Stimulated activated CD8-positive, alpha-beta memory T cell treated with anti-CD3 and anti-CD28 coated beads, Interleukin-12 subunit alpha, Interleukin-12 subunit beta, amount 100 ng/mL, for 4 hours (primary cell): ENCODE measurements at regions not wholly inside any gene's neighbourhood (a gene's known extent, or its start where the extent isn't known, plus 50 kb on each side); places are given as distances from the start of the nearest gene placed in this dataset.
"Not testable (repeated sequence)": the region's sequence is repeated elsewhere in the genome, so short reads cannot be mapped to it uniquely, and the experiment has no call there.

Source experiments
- DNase-seq: peaks from one replicate; pipeline ENCODE4 v3.0.0-alpha.2; 2020; ENCODE audit warnings: low read depth

DNA sequence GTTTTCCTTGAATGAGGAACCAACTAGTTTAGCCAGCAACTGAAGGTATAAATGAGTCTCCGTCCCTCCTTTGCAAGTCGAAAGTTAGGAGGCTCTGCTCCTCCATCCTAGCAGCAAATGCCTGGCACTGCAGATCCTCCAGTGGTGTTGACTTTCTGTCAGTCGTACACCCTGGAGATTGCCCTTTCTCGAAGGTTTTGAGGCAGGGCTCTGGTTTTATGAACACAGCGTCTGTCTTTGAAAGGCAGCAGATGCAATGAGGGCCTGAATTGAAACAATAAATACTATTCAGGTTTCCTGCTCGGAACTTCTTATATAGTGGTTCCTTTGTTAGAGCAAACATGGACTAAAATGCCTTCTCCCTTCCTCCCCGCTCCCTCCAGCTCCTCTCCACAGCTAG, 284.0 kb downstream of the TMEM38B start:
- DNase-seq: no peak

DNA sequence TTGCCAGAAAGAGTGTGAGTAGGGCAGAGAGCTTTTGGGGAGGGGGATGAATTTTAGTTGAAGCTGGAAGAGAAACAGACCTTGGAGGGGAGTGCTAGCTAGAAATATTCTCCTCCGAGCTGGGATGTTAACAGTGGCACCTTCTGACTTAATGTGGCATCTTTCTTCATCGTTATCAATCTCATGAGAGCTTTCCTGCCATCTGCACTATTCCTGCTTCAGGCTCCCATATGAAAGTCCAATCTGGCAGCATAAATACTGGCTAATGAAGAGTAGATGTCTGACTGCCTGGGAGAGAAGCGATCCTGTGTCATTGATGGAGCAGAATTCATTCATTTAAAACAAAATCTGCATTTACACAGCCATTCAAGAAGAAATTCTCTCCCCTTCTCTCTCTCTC, 284.5 kb downstream of the TMEM38B start:
- DNase-seq: no peak

DNA sequence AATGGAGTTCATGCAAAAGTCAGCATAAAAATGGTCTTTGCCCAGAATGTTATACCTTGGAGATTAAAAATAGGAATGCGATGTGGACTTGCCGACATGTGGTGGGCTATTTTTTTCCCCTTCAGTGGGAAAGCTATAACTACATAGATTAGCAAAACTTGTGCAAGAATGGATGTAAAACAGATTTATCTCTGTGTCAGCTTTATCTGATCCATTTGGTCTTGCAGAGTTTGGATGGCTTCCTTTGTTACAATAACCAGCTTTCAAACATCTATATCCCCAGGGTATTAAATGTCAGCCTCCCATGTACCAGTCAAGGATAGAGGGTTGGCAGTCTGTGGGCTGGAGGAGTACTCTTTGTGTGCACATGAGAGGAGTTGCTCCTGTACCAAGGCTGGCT, 284.9 kb downstream of the TMEM38B start:
- DNase-seq: no peak

DNA sequence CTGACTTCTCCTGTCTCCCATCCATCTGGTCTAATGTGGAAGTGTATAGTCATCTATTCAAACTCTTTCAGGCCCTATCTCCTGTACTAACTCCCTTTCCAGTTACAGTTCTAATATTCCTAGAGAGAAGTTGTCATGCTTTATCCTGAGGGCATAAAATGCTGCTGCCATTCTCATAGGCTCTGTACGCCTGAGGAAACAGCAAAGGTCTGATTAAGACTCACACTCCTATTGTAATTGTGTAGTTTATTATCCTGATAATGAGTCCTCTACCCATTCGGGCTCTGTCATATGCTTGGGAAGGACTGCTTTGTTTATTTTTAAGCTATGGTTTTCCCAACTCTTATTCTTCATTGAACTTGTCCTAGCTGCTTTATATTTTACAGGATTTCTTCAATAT, 290.4 kb downstream of the TMEM38B start:
- DNase-seq: no peak

DNA sequence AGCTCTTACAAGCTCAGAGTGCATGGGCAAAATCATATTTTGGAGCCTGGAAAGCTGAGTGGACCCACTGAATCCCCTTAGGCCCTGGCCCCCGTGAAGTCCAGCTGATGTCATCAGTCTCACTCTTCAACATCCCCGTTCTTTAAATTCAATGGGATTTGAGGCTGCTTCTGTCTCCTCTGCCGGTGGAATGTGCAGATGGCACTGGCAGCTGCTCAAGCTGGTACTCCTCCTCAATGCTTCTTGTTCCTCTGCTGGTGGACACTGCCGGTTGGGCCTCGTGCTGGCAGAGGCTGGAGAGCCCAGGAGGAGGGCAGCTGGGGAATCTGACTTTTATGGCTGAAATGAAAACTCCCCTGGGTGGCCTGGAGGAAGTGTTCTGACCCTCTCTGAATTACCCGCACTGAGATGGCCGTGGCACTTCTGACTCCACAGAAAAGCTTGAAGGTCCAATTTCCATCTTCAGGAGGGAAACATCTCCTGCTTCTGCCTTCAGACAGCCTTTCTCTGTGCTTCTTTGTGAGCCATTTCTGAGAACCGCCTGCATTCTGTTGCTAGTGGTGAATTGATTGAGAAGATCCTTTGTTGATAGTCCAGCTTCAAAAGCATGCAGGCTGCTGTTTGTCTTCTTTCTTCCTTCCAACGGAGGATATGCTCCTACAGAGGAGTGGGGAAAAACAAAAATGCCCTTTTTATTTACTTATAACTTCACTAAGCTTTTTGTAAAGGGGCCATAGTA, 298.9 kb downstream of the TMEM38B start:
- DNase-seq: no peak

DNA sequence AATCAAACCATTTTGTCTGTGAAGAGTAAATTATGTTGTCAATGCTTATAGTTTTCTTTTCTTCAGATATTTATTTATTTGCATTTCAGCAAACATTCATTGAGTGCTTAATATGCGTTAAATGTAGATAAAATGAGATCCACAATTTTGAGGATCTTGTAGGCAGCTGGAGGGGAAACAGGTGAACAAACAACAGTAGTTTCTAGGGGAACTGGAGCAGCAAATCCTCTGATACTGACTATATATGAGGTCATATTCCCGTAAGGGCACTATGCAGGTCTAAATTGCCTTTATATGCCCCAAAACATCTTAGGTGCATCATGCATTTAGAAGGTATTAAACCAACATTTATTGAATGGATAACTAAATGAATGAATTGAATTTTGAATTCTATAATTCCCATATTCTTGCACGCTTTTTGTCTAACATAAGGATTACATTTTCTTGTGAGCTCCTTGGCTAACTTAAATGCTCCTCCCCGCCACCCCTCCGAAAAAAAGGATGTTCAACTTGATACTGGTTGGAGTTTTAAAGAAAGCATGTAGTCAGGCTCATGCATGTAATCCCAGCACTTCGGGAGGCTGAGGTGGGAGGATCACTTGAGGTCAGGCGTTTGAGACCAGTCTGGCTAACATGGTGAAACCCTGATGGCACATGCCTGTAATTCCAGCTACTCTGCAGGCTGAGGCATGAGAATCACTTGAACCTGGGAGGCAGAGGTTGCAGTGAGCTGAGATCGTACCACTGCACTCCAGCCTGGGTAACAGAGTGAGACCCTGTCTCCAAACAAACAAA, 299.8 kb downstream of the TMEM38B start:
- DNase-seq: no peak

DNA sequence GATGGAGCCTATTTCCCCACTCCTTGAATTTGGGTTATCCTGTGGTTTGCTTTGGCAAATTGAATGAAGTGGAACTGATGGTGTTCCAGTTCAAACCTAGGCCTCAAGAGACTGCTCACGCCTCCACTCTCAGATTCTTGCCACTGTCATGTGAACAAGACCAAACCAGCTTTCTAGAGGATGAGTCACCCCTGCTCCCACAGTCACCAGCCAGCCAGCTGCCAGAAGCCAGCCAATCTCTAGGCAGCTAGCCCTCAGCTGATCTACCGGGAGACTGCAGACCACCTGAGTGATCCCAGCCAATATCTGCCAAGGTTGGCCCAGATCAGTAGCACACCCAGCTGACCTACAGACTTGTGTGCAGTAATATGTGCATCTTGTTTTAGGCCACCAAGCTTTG, 300.6 kb downstream of the TMEM38B start:
- DNase-seq: no peak

DNA sequence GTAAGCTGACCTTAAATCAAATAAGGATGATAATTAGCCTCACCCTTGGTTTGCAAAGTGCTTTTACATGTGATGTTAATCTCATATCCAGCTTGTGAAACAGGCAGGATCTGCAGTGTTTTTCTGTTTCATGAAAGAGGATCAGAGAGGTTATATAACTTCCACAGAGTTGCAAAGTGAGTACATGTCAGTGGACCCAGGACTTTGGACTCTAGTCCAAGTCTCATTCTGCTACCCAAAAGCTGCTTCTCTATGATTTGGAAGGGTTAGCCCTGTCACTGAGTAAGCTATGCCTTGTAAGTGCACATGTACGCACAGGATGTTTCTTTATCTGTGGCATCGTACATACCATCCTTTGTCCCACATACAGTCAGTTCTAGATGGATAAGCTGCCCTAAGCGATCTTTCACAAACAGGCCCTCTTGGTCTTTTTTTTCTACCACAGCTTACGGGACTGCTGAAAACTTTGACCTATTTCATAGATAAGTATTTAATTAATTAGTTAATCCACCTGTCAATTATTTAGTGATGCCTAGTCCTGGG, 322.9 kb downstream of the TMEM38B start:
- no peak for DNase-seq

DNA sequence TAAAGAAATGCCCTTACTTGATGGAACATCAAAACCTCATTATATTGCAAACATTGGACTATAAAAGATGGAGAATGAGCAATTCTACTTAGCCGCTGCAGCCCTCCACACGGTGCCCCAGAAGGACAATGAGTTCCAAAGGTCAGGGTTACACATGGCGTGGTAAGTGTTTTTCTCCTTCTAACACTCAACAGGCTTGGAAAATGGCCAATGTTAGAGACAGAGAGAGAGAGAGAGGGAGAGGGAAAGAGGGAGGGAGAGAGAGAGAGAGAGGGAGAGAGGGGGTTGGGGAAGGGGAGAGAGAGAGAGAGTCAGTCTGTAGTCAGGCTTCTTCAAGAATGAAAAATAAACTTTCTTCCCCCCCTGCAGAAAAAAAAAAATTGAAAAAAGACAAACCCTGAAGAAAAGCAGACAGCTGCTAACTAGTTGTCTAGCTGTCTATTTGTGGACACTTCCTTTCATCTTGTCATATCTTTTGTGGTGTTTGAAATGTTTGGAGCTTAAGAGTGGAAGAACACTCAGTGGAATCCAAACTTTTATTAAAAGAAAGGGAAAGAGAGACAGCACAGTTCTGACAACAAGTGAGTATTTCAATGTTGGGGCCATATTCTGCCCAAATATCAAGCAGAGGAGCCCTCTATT, 324.8 kb downstream of the TMEM38B start:
- DNase-seq: no peak

DNA sequence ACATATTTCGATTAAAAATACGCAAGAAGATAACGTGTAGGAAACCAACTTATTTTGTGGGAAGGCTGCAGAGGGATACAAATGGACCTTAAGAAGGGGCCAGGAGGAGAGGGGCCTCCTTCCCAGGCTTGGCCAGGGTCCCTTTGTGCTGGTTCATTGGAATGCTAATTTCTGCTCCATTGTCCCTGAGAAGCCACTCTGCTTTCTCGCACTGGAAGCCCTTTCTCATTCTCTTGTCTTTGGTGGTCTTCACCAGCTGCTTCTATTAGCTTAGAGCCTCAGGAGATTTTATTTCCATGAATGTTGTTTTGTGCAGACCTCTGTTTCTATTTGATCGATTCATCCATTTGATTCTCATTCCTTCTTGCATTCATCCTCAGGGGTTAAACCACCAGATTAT, 325.4 kb downstream of the TMEM38B start:
- no peak for DNase-seq

DNA sequence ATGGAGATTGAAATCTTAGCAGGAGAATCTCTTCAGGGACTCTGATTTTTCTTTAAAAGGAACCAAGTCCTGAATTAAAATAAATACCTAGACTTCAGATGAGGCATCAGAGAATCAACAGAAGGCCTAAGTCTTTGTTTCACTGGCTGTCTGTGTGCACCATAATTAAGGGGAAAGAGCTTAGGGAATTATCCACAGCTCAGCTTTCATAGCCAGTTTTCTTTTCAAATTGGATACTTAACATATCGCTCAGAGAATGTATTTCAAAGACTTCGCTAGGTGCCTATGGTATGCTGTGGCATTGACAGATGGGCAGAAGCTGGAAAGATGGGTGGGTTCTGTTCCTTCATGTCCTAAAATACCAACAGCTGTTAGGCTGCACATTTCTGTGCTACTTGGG, 325.8 kb downstream of the TMEM38B start:
- DNase-seq: no peak

DNA sequence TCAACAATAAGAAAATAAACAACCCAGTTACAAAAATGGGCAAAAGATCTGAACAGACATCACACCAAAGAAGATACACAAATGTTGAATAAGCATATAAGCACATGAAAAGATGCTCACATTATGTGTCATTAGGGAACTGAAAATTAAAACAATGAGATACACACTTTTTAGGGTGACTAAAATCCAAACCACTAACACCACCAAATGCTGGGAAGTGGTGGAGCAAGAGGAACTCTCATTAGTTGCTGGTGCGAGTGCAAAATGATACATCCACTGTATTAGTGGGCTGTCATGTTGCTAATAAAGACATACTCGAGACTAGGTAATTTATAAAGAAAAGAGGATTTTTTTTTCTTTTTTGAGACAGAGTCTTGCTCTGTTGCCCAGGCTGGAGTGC, 329.1 kb downstream of the TMEM38B start:
- no peak for DNase-seq

DNA sequence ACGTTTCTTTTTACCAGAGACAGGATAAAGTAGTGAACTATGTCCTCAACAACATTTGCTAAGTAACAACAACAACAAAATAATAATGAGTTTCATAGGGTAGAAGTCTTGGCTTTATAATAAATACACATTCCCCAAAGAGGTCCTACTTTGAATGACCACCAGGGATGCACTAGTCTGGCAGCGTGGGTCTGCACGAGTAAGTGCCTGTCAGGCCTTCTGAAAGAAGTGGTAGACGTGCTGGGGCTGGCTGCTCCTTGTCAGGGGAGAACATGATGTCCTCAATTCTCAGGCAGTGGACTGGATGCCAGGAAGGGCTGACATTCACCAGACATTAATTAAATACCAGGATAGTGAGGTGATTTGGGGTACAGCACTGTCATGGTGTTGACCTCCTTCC, 331.1 kb downstream of the TMEM38B start:
- DNase-seq: no peak

DNA sequence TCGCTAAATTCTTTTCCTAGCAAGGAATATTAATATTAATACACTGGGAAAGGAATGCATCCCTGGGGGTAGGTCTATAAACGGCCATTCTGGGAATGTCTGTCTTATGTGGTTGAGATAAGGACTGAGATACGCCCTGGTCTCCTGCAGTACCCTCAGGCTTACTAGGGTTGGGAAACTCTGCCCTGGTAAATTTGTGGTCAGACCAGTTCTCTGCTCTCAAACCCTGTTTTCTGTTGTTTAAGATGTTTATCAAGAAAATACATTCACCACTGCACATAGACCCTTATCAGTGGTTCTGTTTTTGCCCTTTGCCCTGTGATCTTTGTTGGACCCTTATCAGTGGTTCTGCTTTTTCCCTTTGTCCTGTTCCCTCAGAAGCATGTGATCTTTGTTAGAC, 335.8 kb downstream of the TMEM38B start:
- not testable (repeated sequence) for DNase-seq

DNA sequence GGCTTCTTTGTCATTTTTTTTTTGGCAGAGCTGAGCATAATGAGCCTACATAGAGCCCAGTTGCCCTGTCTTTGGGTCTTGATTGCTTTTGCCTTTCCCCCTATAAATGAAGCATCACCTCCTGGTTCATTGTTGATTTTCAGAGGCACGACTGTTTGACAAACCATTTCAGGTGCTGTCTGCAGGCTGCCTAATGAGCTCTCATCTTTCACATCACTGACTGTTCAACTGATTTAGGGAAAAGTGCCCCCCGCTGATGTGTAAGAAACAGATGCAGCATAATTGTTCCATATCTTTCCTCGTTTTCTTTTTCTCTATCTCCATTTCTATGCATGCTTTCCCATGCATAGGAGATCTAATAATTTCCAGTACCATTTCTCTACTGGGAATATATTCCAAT, 338.6 kb downstream of the TMEM38B start:
- DNase-seq: no peak

DNA sequence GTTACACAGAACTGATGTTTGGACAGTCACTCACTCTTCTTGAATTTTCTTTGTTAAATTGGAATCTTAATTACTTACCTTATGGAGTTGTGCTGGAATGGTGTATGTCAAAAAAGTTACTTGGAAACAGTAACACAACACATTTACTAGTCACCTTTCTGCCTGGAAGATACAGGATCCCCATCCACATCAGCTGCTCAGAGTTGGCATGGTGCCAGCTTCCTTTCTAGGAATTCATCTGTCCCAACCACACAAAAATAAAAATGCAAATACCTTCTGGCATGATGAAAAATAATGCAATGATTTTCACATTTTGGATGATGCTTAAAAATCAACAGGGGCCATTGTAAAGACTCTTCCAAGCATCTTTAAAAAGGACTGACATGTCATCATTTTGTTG, 341.5 kb downstream of the TMEM38B start:
- no peak for DNase-seq

DNA sequence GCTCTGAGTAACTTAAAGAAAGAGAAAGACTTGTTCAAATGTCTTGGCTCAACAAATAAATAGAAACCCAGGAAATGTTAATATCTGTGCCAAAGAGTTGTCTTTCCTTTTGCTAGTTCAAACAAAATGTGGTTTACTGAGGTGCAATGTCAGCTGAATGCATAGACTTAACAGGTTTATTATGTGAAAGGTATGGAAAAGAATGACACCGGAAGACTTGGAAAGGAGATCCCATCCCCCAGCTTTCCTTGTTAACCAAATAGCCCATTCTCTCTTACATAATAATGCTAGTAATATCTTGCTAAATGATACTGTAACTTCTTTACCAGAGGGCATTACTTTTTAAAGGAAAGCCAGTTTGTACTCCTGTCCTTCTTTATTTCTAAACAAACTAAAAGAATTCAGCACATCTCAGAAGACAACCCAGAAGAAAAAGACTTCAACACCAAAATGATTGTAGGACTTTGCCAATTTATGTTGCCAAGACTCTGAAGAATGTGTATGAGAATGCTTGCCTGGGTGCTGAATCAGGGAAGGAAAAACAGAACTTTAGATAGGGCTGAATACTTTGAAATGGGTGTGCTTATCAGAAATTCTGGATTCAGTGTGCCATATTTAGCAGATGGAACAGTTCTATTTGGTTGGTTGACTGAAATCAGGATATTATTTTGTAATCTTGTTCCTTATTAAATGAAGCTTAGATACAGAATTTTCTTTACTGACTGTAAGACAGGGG, 344.1 kb downstream of the TMEM38B start:
- DNase-seq: no peak

DNA sequence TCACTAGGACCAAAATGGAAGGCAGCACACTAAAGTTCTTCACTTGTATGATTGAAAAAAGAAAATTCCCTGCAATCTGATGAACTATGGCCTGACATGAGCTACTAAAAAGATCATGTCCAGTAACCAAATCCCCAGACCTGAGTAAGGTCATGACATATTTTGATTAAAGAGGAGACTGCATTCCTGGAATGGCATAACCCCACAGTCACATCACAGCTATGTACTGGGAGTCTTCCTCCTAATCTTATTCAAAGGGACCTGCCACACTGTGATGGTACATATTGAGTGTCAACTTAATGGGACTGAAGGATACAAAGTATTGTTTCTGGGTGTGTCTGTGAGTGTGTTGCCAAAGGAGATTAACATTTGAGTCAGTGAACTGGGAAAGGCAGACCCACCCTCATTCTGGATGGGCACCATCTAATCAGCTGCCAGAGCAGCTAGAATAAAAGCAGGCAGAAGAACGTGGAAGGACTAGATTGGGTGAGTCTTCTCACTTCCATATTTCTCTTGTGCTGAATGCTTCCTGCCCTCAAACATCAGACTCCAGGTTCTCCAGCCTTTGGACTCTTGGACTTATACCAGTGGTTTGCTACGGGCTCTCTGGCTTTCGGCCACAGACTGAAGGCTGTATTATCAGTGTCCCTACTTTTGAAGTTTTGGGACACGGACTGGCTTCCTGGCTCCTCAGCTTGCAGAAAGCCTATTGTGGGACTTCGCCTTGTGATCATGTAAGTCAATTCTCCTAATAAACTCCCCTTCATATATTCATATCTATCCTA, 345.0 kb downstream of the TMEM38B start:
- no peak for DNase-seq

DNA sequence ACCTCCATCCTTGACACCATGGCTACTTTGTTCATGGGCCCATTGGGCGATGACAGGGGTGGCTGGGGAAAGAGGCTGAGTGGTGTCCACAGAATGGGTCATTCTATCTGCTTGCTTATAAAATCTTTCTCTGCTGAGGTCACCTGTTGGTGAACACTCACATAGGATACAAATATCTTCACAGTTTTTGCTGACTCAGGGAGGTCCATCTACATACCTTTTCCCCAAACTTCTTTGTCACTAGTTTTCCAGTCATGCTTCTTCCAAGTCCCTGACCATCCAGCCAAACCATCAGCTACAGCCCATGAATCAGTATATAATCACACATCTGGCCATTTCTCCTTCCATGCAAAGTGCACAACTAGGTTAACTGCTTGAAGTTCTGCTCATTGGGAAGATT, 347.6 kb downstream of the TMEM38B start:
- DNase-seq: not testable (repeated sequence)

DNA sequence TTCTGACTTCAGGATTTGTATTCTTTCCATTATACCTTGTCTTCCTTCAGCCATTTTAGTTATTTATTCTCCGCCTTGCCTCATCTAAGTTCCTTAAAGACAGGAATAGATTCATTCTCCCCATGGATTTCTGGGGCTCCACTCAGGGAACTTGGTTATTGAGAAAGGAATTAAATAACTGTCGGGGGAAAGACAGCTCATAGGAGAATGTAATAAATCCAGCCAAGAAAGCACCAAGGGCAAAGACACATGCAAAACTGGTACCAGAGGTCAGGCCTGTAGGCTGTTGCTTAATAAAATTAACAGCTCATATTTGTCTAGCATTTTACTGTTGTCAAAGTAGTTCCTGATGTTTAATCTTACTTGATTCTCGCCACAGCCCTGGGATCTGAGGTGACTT, 357.2 kb downstream of the TMEM38B start:
- DNase-seq: no peak

DNA sequence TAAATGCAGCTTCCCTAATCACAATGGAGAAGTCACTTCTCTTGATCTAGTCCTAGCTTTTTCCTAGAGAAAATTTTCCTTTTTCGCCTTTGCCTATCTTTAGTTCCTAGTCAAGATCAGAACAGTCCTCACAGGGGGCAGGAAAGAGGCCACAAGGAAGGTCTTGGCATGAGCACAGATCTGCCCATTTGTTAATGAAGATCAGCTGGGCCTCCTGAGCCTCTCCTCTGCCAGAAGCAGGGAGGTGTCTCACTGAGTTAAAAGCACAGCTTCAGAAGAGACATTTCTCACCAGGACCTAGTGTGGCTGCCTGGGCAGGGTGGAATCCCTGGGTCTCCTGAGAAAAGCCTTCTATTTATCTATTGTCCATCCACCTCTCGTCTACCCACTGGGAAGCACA, 357.8 kb downstream of the TMEM38B start:
- DNase-seq: no peak
